ENCODE measurements at regions not wholly inside any gene's neighbourhood (a gene's known extent, or its start where the extent isn't known, plus 50 kb on each side); places are given as distances from the start of the nearest gene placed in this dataset.

DNA sequence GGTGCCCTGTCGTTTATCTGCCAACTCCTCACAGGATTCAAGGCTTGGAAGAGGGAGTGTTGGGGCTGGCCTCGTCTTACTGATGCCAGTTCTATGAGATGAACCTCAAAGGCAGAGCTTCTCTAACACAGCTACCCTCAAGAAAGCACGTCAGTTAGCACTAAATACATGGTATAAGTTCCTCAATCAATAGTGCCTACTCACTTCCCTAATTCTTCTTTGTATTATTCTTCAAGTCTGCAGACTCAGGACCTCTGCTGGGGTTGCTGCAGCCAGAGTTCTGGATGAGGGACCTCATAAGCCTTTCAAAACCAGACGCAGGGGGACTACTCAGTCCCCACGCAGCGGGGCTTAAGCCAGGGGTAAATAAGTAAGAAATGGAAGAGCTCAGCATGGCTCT is 118.3 kb downstream of the VPREB1 start:
- Histone ChIP-seq H3K4me3 (ENCODE audit: insufficient read depth, low read depth, low read length) (no peak overlapping the region), H3K4ac (ENCODE audit: low read depth, low read length) (no peak overlapping the region), H3K56ac (ENCODE audit: extremely low read depth, insufficient read depth, low read length) (no peak overlapping the region), H4K8ac (ENCODE audit: low read depth in 2 of 2, low read length in 2 of 2) (no peak overlapping the region), H2AK9ac (replicated peaks; ENCODE audit: low read depth, low read length, poor library complexity) (no peak overlapping the region), H3K23ac (ENCODE audit: low read depth, low read length) (no peak overlapping the region), H3K14ac (replicated peaks; ENCODE audit: low read depth, low read length) (no peak overlapping the region), H2BK15ac (ENCODE audit: low read depth, low read length) (no peak overlapping the region), H3K9me1 (ENCODE audit: insufficient read depth, low read length) (no peaks in the 10 kb centered on the region), H2BK20ac (ENCODE audit: low read depth, low read length) (no peak overlapping the region), H3K4me1 (ENCODE audit: control insufficient read depth, insufficient read depth, low read length) (no peaks in the 10 kb centered on the region), H3K4me2 (ENCODE audit: low read depth, low read length) (no peak overlapping the region), H2AK5ac (ENCODE audit: low read depth, low read length) (no peak overlapping the region), H2BK120ac (ENCODE audit: low read depth, low read length) (no peak overlapping the region), H3K79me1 (ENCODE audit: low read depth in 1 of 2, low read length in 2 of 2) (no peaks in the 10 kb centered on the region), H3K9me3 (ENCODE audit: control insufficient read depth, insufficient read depth, low read length) (no peaks in the 10 kb centered on the region), H3K18ac (ENCODE audit: low read depth, low read length) (no peak overlapping the region), H2BK5ac (ENCODE audit: low read depth, low read length, poor library complexity, severe bottlenecking) (no peak overlapping the region), H3K9ac (ENCODE audit: low read depth, low read length) (no peak overlapping the region), H4K20me1 (ENCODE audit: insufficient read depth, low read length) (no peaks in the 10 kb centered on the region), H3K36me3 (ENCODE audit: control insufficient read depth, insufficient read depth, low read length) (no peaks in the 10 kb centered on the region), H3K27me3 (ENCODE audit: control insufficient read depth, insufficient read depth, low read length) (peaks cover 12% of the 10 kb centered on the region), H3K27ac (ENCODE audit: insufficient read depth, low read length) (no peak overlapping the region), H4K91ac (ENCODE audit: insufficient read depth, low read depth, low read length) (no peak overlapping the region), H4K5ac (ENCODE audit: low read depth, low read length) (no peak overlapping the region), H2AFZ (replicated peaks; ENCODE audit: low read length, poor library complexity) (no peak overlapping the region)
- intact Hi-C loops (cut with micrococcal nuclease) (no loop called here), dilution Hi-C loops (cut with HindIII; ENCODE audit: low sequenced_read_pairs, unreplicated experiment) (no loop called here), in situ Hi-C loops (cut with MboI; ENCODE audit: low sequenced_read_pairs) (no loop called here)
- POLR2A ChIA-PET (ENCODE audit: unreplicated experiment): no interaction called here
- CTCF ChIA-PET: no interaction called here
- no peak for TF ChIP-seq CHD1 (IDR thresholded peaks at IDR 0.05; ENCODE audit: low read depth, low read length)
- TF ChIP-seq SMC3 (IDR thresholded peaks at IDR 0.05; ENCODE audit: low read depth, low read length): no peak
- TF ChIP-seq FOS (IDR thresholded peaks at IDR 0.05; ENCODE audit: low read depth, low read length): no peak
- no peak for TF ChIP-seq RCOR1 (IDR thresholded peaks at IDR 0.05; ENCODE audit: insufficient replicate concordance, low read length)
- TF ChIP-seq, protein P1, sequence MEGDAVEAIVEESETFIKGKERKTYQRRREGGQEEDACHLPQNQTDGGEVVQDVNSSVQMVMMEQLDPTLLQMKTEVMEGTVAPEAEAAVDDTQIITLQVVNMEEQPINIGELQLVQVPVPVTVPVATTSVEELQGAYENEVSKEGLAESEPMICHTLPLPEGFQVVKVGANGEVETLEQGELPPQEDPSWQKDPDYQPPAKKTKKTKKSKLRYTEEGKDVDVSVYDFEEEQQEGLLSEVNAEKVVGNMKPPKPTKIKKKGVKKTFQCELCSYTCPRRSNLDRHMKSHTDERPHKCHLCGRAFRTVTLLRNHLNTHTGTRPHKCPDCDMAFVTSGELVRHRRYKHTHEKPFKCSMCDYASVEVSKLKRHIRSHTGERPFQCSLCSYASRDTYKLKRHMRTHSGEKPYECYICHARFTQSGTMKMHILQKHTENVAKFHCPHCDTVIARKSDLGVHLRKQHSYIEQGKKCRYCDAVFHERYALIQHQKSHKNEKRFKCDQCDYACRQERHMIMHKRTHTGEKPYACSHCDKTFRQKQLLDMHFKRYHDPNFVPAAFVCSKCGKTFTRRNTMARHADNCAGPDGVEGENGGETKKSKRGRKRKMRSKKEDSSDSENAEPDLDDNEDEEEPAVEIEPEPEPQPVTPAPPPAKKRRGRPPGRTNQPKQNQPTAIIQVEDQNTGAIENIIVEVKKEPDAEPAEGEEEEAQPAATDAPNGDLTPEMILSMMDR (conservative IDR thresholded peaks at IDR 0.05; ENCODE audit: low read depth, low read length): no peak
- TF ChIP-seq, protein P2, sequence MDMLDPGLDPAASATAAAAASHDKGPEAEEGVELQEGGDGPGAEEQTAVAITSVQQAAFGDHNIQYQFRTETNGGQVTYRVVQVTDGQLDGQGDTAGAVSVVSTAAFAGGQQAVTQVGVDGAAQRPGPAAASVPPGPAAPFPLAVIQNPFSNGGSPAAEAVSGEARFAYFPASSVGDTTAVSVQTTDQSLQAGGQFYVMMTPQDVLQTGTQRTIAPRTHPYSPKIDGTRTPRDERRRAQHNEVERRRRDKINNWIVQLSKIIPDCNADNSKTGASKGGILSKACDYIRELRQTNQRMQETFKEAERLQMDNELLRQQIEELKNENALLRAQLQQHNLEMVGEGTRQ (IDR thresholded peaks at IDR 0.05; ENCODE audit: low read depth, low read length): no peak
- no peak for TF ChIP-seq RFX5 (IDR thresholded peaks at IDR 0.05; ENCODE audit: low read depth, low read length)
- no peak for TF ChIP-seq POLR2A (IDR thresholded peaks at IDR 0.05; ENCODE audit: low read depth, low read length)
- no peak for TF ChIP-seq MAZ (IDR thresholded peaks at IDR 0.05; ENCODE audit: borderline replicate concordance, low read depth, low read length)
- TF ChIP-seq CEBPB (IDR thresholded peaks at IDR 0.05; ENCODE audit: low read depth, low read length): no peak
- TF ChIP-seq NFE2L2 (IDR thresholded peaks at IDR 0.05; ENCODE audit: low read depth, low read length): no peak
- no peak for TF ChIP-seq MXI1 (IDR thresholded peaks at IDR 0.05; ENCODE audit: borderline replicate concordance, low read depth, low read length)
- TF ChIP-seq, protein P3, sequence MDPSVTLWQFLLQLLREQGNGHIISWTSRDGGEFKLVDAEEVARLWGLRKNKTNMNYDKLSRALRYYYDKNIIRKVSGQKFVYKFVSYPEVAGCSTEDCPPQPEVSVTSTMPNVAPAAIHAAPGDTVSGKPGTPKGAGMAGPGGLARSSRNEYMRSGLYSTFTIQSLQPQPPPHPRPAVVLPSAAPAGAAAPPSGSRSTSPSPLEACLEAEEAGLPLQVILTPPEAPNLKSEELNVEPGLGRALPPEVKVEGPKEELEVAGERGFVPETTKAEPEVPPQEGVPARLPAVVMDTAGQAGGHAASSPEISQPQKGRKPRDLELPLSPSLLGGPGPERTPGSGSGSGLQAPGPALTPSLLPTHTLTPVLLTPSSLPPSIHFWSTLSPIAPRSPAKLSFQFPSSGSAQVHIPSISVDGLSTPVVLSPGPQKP (IDR thresholded peaks at IDR 0.05; ENCODE audit: borderline replicate concordance, low read depth, low read length): no peak
- no peak for TF ChIP-seq RAD21 (IDR thresholded peaks at IDR 0.05; ENCODE audit: low read length)
- no peak for TF ChIP-seq MAFK (IDR thresholded peaks at IDR 0.05; ENCODE audit: low read depth, low read length)
- no peak for TF ChIP-seq BHLHE40 (IDR thresholded peaks at IDR 0.05; ENCODE audit: low read depth, low read length)
- WGBS, 2 experiments (ENCODE audit: extremely low coverage in 2 of 2, insufficient read length in 1 of 2): 50% methylated on average over 2 of the region's 6 CpGs; no CpG with 5 or more reads in 1 of the 2 experiments
- no TSS peak for BruUV-seq (replicated peaks)
- no peak for ATAC-seq (ENCODE audit: low read depth)
- DNase-seq: no peak

Measured in IMR-90 (cell line).